GM18508 (cell line): ENCODE measurements at regions not wholly inside any gene's neighbourhood (a gene's known extent, or its start where the extent isn't known, plus 50 kb on each side); places are given as distances from the start of the nearest gene placed in this dataset.
A peak's percentile ranks its signal among the peaks of the same experiment; 100 is the strongest.
"Not testable (repeated sequence)": the region's sequence is repeated elsewhere in the genome, so short reads cannot be mapped to it uniquely, and the experiment has no call there.

Source experiments
- ATAC-seq: cut with Tn5 transposase; IDR thresholded peaks from one replicate; pipeline ENCODE4 v1.9.1; 2021; ENCODE audit warnings: moderate number of reproducible peaks; ENCODE audit not compliant: insufficient read depth, unreplicated experiment

GRCh38 chr5:89706731-89707130, 702.8 kb downstream of the CETN3 start:
- no peak for ATAC-seq

DNA sequence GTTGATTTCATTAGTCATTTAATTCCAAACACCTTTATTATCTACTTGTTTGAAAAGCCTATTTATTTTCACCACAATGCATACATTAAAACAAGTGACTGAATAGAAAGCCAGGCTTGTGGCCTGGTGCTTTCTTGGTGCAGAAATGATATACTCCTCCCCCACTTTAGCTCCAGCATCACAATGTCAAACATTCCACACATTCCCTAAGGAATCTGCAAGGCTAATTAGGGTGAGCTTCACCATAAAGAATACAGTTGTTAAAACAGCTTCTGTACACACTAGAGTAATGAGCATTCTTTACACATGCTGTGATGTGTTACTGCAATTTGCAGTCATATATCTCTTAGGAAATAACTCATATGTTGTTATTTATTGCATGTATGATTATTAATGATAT, 705.7 kb downstream of the CETN3 start:
- ATAC-seq: no peak

DNA sequence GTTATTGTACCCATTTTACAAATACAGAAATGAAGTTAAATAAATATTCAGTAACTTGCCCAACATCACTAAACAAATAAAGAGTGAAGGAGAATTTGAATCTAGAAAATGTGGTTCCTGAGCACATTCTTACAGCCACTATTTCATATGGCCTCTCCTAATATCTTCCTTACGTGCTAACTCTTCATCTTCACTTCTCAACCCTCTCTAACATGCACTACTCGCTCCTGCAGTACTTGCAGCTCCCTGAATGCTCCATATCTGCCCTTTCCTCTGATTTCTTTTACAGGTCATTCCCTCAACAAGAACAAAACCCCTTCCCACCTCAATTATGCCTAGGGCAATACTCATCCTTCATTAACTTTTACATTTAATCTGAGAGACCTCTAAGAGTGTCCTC, 711.5 kb downstream of the CETN3 start:
- ATAC-seq: no peak

DNA sequence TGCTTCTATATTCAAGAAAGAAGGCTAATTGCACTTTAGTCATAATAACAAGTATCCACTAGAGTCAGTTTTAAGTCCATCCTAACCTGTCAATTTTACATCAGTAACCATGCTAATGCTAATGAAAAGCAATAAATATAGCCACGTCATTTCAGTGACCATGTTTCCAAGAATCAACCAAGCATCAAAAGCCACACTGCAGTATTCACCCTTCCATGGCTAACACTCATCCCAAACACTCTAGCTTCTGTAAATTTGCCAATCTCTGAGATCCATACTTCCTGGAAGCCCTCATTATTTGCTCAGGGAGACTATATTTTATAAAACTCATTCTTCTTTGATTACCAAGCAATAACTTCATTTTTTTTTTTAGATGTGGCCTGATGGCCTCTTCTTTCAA, 712.0 kb downstream of the CETN3 start:
- no peak for ATAC-seq

DNA sequence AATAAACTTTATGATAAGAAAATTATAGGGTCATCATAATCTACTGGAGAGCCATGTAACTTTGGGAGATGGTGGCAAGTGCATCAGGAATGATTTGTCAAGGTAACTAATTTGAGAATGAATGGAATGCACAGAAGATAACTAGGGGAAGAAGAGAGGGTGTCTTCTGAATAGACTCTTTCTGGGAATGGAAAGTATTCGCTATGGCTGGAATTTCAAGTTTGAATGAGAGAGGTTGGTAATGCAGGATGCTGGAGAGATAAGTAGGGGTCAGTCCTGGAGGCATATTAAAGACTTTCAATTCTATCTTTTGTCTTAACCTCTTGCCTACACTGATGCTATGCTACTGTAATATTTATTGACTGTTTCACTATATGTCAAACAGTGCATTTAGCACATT, 714.2 kb downstream of the CETN3 start:
- no peak for ATAC-seq

- ATAC-seq: no peak
Observed at GRCh38 chr5:89694026-89694550, 715.5 kb downstream of the CETN3 start.

GRCh38 chr5:89690331-89690730, 719.2 kb downstream of the CETN3 start:
- no peak for ATAC-seq

GRCh38 chr5:89686081-89686765, 723.3 kb downstream of the CETN3 start:
- ATAC-seq: no peak

- no peak for ATAC-seq
Observed at GRCh38 chr5:89676634-89677033, 732.9 kb downstream of the CETN3 start.

GRCh38 chr5:89673019-89673418, 736.5 kb downstream of the CETN3 start:
- no peak for ATAC-seq

- ATAC-seq: no peak
Observed at GRCh38 chr5:89668821-89669220, 740.7 kb downstream of the CETN3 start.

DNA sequence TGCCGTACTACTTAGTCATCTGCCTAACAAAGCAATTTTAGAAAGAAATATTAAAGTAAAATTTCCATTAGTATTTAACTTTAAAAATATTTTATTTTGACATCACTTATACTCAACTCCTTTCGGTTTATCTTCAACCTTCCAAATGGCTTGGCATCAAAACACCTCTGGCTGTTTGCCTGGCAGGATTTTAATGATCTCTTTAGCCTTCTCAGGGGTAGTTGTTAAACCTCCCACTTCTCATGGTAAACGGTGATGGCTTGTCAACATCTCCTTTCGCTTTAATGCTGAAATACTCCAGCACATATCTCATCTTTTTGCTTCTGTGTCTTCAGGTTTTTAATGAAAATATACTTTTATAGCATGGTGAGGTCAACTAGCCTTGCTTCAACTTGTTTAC, 747.1 kb downstream of the CETN3 start:
- ATAC-seq: no peak

- ATAC-seq: no peak
Observed at GRCh38 chr5:89638871-89639270, 755.9 kb upstream of the MEF2C start.

DNA sequence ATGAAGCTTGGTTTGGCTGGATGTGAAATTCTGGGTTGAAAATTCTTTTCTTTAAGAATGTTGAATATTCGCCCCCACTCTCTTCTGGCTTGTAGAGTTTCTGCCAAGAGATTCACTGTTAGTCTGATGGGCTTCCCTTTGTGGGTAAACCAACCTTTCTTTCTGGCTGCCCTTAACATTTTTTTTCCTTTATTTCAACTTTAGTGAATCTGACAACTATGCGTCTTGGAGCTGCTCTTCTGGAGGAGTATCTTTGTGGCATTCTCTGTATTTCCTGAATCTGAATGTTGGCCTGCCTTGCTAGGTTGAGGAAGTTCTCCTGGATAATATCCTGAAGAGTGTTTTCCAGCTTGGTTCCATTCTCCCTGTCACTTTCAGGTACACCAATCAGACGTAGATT, 751.2 kb upstream of the MEF2C start:
- not testable (repeated sequence) for ATAC-seq

- ATAC-seq: not testable (repeated sequence)
Observed at GRCh38 chr5:89630064-89630463, 747.1 kb upstream of the MEF2C start.

DNA sequence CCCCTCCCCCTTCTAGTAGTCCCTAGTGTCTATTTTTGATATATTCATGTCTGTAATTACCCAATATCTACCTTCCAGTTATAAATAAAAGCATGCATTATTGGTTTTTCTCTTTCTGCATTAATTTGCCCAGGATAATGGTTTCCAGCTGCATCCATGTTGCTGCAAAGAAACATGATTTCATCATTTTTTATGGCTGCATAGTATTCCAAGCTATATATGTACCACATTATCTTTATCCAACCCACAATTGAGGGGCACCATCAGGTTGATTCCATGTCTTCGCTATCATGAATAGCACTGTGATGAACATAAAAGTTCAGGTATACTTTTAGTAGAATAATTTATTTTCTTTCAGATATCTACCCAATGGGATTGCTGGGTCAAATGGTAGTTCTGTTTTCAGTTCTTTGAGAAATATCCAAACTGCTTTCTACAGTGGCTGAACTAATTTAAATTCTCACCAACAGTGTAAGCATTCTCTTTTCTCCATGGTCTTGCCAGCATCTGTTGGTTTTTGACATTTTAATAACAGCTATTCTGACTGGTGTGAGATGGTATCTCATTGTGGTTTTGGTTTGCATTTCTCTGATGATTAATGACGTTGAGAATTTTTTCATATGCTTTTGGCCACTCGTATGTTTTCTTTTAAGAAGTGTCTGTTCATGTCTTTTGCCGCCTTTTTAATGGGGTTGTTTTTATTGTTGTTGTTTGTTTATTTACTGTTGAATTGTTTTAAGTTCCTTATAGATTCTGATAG, 746.1 kb upstream of the MEF2C start:
- ATAC-seq: no peak

- ATAC-seq: no peak
Observed at GRCh38 chr5:89615839-89616518, 733.0 kb upstream of the MEF2C start.

- ATAC-seq: peak; percentile 99
Observed at GRCh38 chr5:89613222-89613956, 730.4 kb upstream of the MEF2C start.

DNA sequence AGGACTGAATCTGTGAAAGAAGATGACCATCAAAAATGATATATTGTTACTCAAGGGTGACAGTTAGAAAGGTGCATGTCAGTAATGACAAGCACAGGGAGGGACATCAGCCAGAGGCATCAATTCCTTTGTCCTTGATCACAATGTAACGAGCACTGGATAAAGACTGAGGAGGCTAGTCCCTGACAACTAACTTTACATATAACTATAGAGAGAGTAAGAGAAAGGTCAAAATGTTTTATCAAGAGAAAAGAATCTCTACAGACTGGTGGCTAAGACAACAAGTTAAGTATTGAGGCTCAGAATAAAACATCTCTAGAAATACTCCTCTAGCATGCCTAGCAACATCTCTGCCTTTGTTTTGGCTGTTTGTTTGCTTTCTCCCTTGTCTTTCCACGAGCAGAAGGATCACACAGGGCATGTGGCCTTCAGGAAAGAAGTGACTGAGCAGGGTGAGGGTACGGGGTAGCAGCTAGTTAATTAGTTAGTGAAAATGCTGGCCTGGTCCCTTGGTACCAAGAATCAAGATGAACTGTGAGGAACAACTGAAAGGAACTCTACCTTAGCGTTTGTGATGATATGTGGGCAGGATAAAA, 724.1 kb upstream of the MEF2C start:
- ATAC-seq: no peak

DNA sequence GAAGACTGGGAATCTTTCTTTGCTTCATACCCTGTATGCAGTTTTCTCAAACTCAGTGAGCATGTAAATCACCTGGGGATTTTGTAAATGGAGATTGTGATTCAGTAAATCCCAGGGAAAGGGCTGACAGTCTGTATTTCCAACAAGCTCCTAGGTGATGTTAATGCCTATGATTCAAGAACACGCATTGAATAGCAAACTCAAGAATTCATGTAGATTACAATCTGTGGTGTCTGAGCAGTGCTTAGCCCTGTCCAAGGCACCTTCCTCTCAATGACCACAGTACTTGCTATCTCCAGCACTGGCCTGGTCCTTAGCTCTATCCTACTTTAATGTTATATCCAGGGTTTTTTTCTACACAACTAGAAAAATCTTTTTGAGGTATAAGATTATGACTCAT, 721.4 kb upstream of the MEF2C start:
- ATAC-seq: no peak
